K562 (cell line): ENCODE measurements at regions not wholly inside any gene's neighbourhood (a gene's known extent, or its start where the extent isn't known, plus 50 kb on each side); places are given as distances from the start of the nearest gene placed in this dataset.

Source experiments
- ATAC-seq: fragments of 200-7000 bp; cut with Tn5 transposase; 3 replicates; pipeline ENCODE4 v1.9.1; 2020; ENCODE audit warnings: moderate library complexity
- BruUV-seq: library from RNA; stranded (reverse); fragments of 400-500 nt; replicated peaks from 2 replicates; lab custom pipeline; 2021; lab: Mats Ljungman, UMichigan
- CTCF ChIA-PET: fragments of 300-600 bp; formaldehyde crosslinking; extraction: SDS; loops from one replicate; lab custom pipeline; 2021; ENCODE audit warnings: low intra/inter-chr PET ratio; lab: Yijun Ruan, JAX
- POLR2A ChIA-PET: fragments of 300-600, 350-650 bp; sonication (Branson Sonifier 250); formaldehyde crosslinking; extraction: SDS; loops from one replicate; lab custom pipeline; 2021; ENCODE audit warnings: antibody characterized with exemption, inconsistent platforms; lab: Yijun Ruan, JAX
- DNase-seq, 4 experiments: peaks; one replicate each; pipeline versions ENCODE4 v3.0.0 to v3.0.0-alpha.2; 2011 to 2018; ENCODE audit warnings: low spot score in 3 of 4, mixed read lengths in 3 of 4; ENCODE audit errors: extremely low read depth in 1 of 4
- FAIRE-seq: peaks from 2 replicates; lab custom pipeline; 2011; peaks lifted over from hg19 to GRCh38; lab: Jason Lieb, UNC
- H2AFZ ChIP-seq: 2 replicates; pipeline ENCODE4 v1.6.0; 2011; ENCODE audit warnings: low read depth, low read length, control low read depth, inconsistent platforms
- H3K27ac ChIP-seq: fragments of 200-600 bp; 3 replicates; pipeline ENCODE4 v1.8.0; 2011; ENCODE audit warnings: low read depth, mild to moderate bottlenecking, control low read depth, inconsistent platforms, low read length, moderate library complexity, mixed read lengths; ENCODE audit errors: extremely low read depth
- H3K27me3 ChIP-seq, 2 experiments: fragments of 300-600 bp in 1 of 2; 2 replicates in 1 of 2; 3 replicates in 1 of 2; pipeline versions ENCODE4 v1.6.0 to v1.8.0; 2011; ENCODE audit warnings: inconsistent platforms in 2 of 2, low read length in 2 of 2, mild to moderate bottlenecking in 1 of 2, mixed read lengths in 1 of 2, moderate library complexity in 1 of 2; ENCODE audit not compliant: control insufficient read depth in 2 of 2, insufficient read depth in 2 of 2
- H3K36me3 ChIP-seq: fragments of 300-600 bp; 3 replicates; pipeline ENCODE4 v1.8.0; 2011; ENCODE audit warnings: mild to moderate bottlenecking, low read length, inconsistent platforms; ENCODE audit not compliant: control insufficient read depth, insufficient read depth
- H3K4me1 ChIP-seq, 2 experiments: fragments of 200-600 bp in 1 of 2; replicated peaks in 1 of 2; 2 replicates in 1 of 2; 3 replicates in 1 of 2; pipeline versions ENCODE4 v1.5.1 to v1.8.0; 2011; ENCODE audit warnings: inconsistent platforms in 2 of 2, low read length in 2 of 2, mild to moderate bottlenecking in 1 of 2, mixed read lengths in 1 of 2, moderate library complexity in 1 of 2; ENCODE audit not compliant: control insufficient read depth in 2 of 2, insufficient read depth in 2 of 2
- H3K4me2 ChIP-seq: 2 replicates; pipeline ENCODE4 v1.6.1; 2011; ENCODE audit warnings: low read length, control low read depth, inconsistent platforms, mixed read lengths; ENCODE audit not compliant: insufficient read depth
- H3K4me3 ChIP-seq: fragments of 200-600 bp; sonication (generic), shearing (Covaris generic); 2 replicates; pipeline ENCODE4 v1.5.1; 2016; ENCODE audit warnings: control low read depth, inconsistent platforms
- H3K79me2 ChIP-seq: fragments of 200-600 bp; 3 replicates; pipeline ENCODE4 v1.8.0; 2011; ENCODE audit warnings: low read length, inconsistent platforms; ENCODE audit not compliant: control insufficient read depth, insufficient read depth
- H3K9ac ChIP-seq, 2 experiments: 2 replicates each; pipeline versions ENCODE4 v1.6.0 to v1.6.1; 2011; ENCODE audit warnings: low read depth in 2 of 2, low read length in 2 of 2, control low read depth in 1 of 2, inconsistent platforms in 1 of 2, mild to moderate bottlenecking in 1 of 2, mixed read lengths in 1 of 2; ENCODE audit not compliant: insufficient read depth in 1 of 2
- H3K9me1 ChIP-seq: one replicate; pipeline ENCODE4 v1.6.0; 2011; ENCODE audit warnings: inconsistent platforms, mild to moderate bottlenecking, low read length, moderate library complexity; ENCODE audit not compliant: control insufficient read depth, insufficient read depth
- H3K9me3 ChIP-seq: replicated peaks from 2 replicates; pipeline ENCODE4 v1.5.1; 2011; ENCODE audit warnings: low read depth, low read length, inconsistent platforms; ENCODE audit not compliant: control insufficient read depth, insufficient read depth
- H4K20me1 ChIP-seq: replicated peaks from 2 replicates; pipeline ENCODE4 v1.6.1; 2011; ENCODE audit warnings: low read length, inconsistent platforms, mixed read lengths; ENCODE audit not compliant: control insufficient read depth, insufficient read depth
- C11orf30 ChIP-seq: fragments of 450-650 bp; IDR thresholded peaks from 2 replicates; pipeline ENCODE4 v1.6.1; 2016; ENCODE audit warnings: low read depth, mild to moderate bottlenecking
- L3MBTL2 ChIP-seq: fragments of 450-650 bp; IDR thresholded peaks from 2 replicates; pipeline ENCODE4 v1.6.1; 2016; ENCODE audit warnings: mild to moderate bottlenecking, moderate library complexity
- MCM2 ChIP-seq: fragments of 450-650 bp; IDR thresholded peaks from 2 replicates; pipeline ENCODE4 v1.6.1; 2017; ENCODE audit warnings: low read depth, mild to moderate bottlenecking
- NFE2L1 ChIP-seq: fragments of 450-650 bp; IDR thresholded peaks from 2 replicates; pipeline ENCODE4 v1.6.1; 2016; ENCODE audit warnings: missing genetic modification characterization, low read depth, mild to moderate bottlenecking, missing compliant biosample characterization, moderate library complexity, borderline replicate concordance
- POLR2H ChIP-seq: IDR thresholded peaks from 2 replicates; pipeline ENCODE4 v1.6.1; 2016; ENCODE audit warnings: missing genetic modification characterization, low read depth, mild to moderate bottlenecking, control low read depth, missing compliant biosample characterization, moderate library complexity
- SNIP1 ChIP-seq: fragments of 450-650 bp; IDR thresholded peaks from 2 replicates; pipeline ENCODE4 v1.7.1; 2017; ENCODE audit warnings: low read depth, mild to moderate bottlenecking
- TAF9B ChIP-seq: fragments of 450-650 bp; IDR thresholded peaks from 2 replicates; pipeline ENCODE4 v1.6.1; 2018; ENCODE audit warnings: mild to moderate bottlenecking; ENCODE audit not compliant: partially characterized antibody
- TEAD1 ChIP-seq, 2 experiments: fragments of 450-650 bp in 1 of 2; sonication (generic) in 1 of 2; formaldehyde crosslinking; IDR thresholded peaks; 2 replicates each; pipeline versions ENCODE4 v1.4.0 to v1.8.0; 2020 to 2022; ENCODE audit warnings: mild to moderate bottlenecking in 2 of 2, missing genetic modification reagents in 1 of 2
- U2AF1 ChIP-seq: fragments of 200-400 bp; formaldehyde crosslinking; optimal IDR thresholded peaks from 2 replicates; pipeline ENCODE3; 2017; ENCODE audit warnings: mild to moderate bottlenecking, low read depth, low read length, moderate library complexity
- ZBTB17 ChIP-seq: fragments of 450-650 bp; formaldehyde crosslinking; IDR thresholded peaks from 2 replicates; pipeline ENCODE4 v1.4.0; 2020; ENCODE audit warnings: mild to moderate bottlenecking
- ZNF140 ChIP-seq: fragments of 250-450 bp; sonication (Bioruptor Pico); IDR thresholded peaks from 2 replicates; pipeline ENCODE4 v1.8.0; 2021; ENCODE audit warnings: moderate library complexity, mild to moderate bottlenecking, inconsistent platforms
- ZNF146 ChIP-seq: IDR thresholded peaks from one replicate; pipeline ENCODE4 v1.6.1; 2018; ENCODE audit warnings: missing compliant biosample characterization; ENCODE audit not compliant: unreplicated experiment
- ZNF239 ChIP-seq: fragments of 250-450 bp; sonication (Bioruptor Pico); IDR thresholded peaks from 2 replicates; pipeline ENCODE4 v1.4.0; 2020; ENCODE audit warnings: mild to moderate bottlenecking
- ZNF253 ChIP-seq: fragments of 250-450 bp; sonication (Bioruptor Pico); conservative IDR thresholded peaks from 2 replicates; pipeline ENCODE4 v1.6.1; 2021; ENCODE audit warnings: mild to moderate bottlenecking
- ZNF586 ChIP-seq: fragments of 450-650 bp; formaldehyde crosslinking; conservative IDR thresholded peaks from 2 replicates; pipeline ENCODE4 v1.4.0; 2020; ENCODE audit warnings: mild to moderate bottlenecking, moderate library complexity
- ZNF717 ChIP-seq: fragments of 250-450 bp; sonication (Bioruptor Pico); IDR thresholded peaks from 2 replicates; pipeline ENCODE4 v1.5.0; 2021
- ZNF785 ChIP-seq: fragments of 250-450 bp; sonication (Bioruptor Pico); IDR thresholded peaks from 2 replicates; pipeline ENCODE4 v1.4.0; 2020; ENCODE audit warnings: mild to moderate bottlenecking
- WGBS: fragments of 100-300 bp; shearing (Covaris generic); methylation state at CpG from one replicate; pipeline ENCODE4 v1.1.6; 2016; ENCODE audit warnings: low coverage, mixed read lengths; ENCODE audit not compliant: insufficient coverage; ENCODE audit errors: missing lambda C conversion rate; 5-methylcytosine and 5-hydroxymethylcytosine counted together
- in situ Hi-C: fragments of 300-500 bp; cut with MboI; formaldehyde crosslinking; loops from 4 replicates; pipeline ENCODE4 v1.15.0; 2018; ENCODE audit warnings: inconsistent platforms, mixed read lengths
- intact Hi-C: fragments of 100-400 bp; cut with micrococcal nuclease; formaldehyde crosslinking; loops from 2 replicates; pipeline ENCODE4 v1.14.2; 2022
- TF ChIP-seq, protein P1 (sequence below): fragments of 450-650 bp; formaldehyde crosslinking; IDR thresholded peaks from 2 replicates; pipeline ENCODE4 v1.4.0; 2022; ENCODE audit warnings: mild to moderate bottlenecking, moderate library complexity
- TF ChIP-seq, protein P2 (sequence below): fragments of 250-450 bp; sonication (Bioruptor Pico); IDR thresholded peaks from 2 replicates; pipeline ENCODE4 v1.5.0; 2020; ENCODE audit warnings: mild to moderate bottlenecking
- TF ChIP-seq, protein P3 (sequence below): fragments of 250-450 bp; sonication (Bioruptor Pico); IDR thresholded peaks from 2 replicates; pipeline ENCODE4 v1.8.0; 2021; ENCODE audit warnings: borderline replicate concordance, mild to moderate bottlenecking, moderate library complexity; ENCODE audit not compliant: poor library complexity, severe bottlenecking
- TF ChIP-seq, protein P4 (sequence below): fragments of 450-650 bp; conservative IDR thresholded peaks from 2 replicates; pipeline ENCODE4 v1.6.1; 2016; ENCODE audit warnings: missing genetic modification characterization, low read depth, mild to moderate bottlenecking, missing compliant biosample characterization, moderate library complexity

DNA sequence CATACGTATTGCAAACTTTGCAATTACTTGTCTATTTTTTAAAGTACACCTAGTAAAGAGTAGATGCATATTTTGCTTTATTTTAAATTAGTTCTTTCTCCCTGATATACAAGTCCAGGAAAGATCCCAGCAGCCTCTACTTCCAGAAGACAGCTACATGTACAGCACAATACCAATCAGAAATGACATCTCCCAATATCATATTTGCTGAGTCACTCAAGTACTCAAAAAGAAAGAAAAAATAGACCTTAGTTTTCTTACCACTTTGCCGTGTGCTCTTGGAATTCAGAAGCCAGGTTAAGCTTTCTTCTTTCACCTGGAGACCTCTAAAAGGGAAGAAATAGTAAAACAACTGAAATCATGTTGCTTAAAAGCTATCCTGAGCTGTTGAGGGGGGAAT, 412.6 kb upstream of the RUNX1 start:
- no peaks in the 10 kb centered on the region for H3K9me3 ChIP-seq
- no TSS peak for BruUV-seq
- peak overlapping the region; percentile 7; the same call in 1 of the 2 replicates for H3K4me2 ChIP-seq
- in situ Hi-C loops (no loop called here), intact Hi-C loops (loop anchor here (1.0 kb wide), 1 partner anchor 48 kb away; no protein-coding TSS in a partner anchor)
- no peaks in the 10 kb centered on the region for H4K20me1 ChIP-seq
- no peaks in the 10 kb centered on the region for H3K27me3 ChIP-seq
- peak overlapping the region; percentile 48; the same call in 1 of the 3 replicates for H3K27ac ChIP-seq
- 13% methylated on average over 2 of the region's 2 CpGs for WGBS
- FAIRE-seq (peak; percentile 67), ATAC-seq (peak; percentile 71), DNase-seq (peak in 2 of 4 experiments; percentile 33 to 47)
- no peak overlapping the region for H3K4me3 ChIP-seq
- ChIA-PET CTCF (no interaction called here), POLR2A (interaction anchor here (1.1 kb wide), 1 partner anchor 20 kb away, joined by 3 read pairs; no protein-coding TSS in a partner anchor)
- H3K36me3 ChIP-seq: no peaks in the 10 kb centered on the region
- H3K9ac ChIP-seq: no peak overlapping the region
- H3K9me1 ChIP-seq: no peaks in the 10 kb centered on the region
- no peaks in the 10 kb centered on the region for H3K79me2 ChIP-seq
- H3K4me1 ChIP-seq: peaks cover 0 to 6% of the 10 kb centered on the region in 2 experiments; a peak in 2 of 5 replicates
- H2AFZ ChIP-seq: peak overlapping the region; percentile 81
- TF ChIP-seq, protein P1, sequence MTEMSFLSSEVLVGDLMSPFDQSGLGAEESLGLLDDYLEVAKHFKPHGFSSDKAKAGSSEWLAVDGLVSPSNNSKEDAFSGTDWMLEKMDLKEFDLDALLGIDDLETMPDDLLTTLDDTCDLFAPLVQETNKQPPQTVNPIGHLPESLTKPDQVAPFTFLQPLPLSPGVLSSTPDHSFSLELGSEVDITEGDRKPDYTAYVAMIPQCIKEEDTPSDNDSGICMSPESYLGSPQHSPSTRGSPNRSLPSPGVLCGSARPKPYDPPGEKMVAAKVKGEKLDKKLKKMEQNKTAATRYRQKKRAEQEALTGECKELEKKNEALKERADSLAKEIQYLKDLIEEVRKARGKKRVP: 0 out of 2 replicates have a peak, but pooled peaks have one; percentile 7
- TF ChIP-seq, protein P2, sequence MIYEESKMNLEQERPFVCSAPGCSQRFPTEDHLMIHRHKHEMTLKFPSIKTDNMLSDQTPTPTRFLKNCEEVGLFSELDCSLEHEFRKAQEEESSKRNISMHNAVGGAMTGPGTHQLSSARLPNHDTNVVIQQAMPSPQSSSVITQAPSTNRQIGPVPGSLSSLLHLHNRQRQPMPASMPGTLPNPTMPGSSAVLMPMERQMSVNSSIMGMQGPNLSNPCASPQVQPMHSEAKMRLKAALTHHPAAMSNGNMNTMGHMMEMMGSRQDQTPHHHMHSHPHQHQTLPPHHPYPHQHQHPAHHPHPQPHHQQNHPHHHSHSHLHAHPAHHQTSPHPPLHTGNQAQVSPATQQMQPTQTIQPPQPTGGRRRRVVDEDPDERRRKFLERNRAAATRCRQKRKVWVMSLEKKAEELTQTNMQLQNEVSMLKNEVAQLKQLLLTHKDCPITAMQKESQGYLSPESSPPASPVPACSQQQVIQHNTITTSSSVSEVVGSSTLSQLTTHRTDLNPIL (CRISPR knock-in tag): no peak
- TF ChIP-seq NFE2L1 (peak; percentile 99), MCM2 (no peak), ZNF146 (CRISPR knock-in tag) (no peak), ZNF239 (0 out of 2 replicates have a peak, but pooled peaks have one; percentile 7), ZNF586 (CRISPR knock-in tag) (no peak), TAF9B (no peak), POLR2H (tag) (peak; percentile 21; the same call in 1 of the 2 replicates), L3MBTL2 (0 out of 2 replicates have a peak, but pooled peaks have one; percentile 30), ZNF253 (no peak), U2AF1 (no peak), ZNF140 (CRISPR knock-in tag) (no peak), ZNF717 (no peak), ZNF785 (CRISPR knock-in tag) (no peak), C11orf30 (peak; percentile 96), ZBTB17 (no peak), SNIP1 (no peak), TEAD1 (CRISPR knock-in tag; IDR thresholded peaks at IDR 0.05) (peak in 1 of 2 experiments; percentile 7; a peak in 1 of 4 replicates)
- TF ChIP-seq, protein P3, sequence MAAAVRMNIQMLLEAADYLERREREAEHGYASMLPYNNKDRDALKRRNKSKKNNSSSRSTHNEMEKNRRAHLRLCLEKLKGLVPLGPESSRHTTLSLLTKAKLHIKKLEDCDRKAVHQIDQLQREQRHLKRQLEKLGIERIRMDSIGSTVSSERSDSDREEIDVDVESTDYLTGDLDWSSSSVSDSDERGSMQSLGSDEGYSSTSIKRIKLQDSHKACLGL (CRISPR knock-in tag): no peak
- TF ChIP-seq, protein P4, sequence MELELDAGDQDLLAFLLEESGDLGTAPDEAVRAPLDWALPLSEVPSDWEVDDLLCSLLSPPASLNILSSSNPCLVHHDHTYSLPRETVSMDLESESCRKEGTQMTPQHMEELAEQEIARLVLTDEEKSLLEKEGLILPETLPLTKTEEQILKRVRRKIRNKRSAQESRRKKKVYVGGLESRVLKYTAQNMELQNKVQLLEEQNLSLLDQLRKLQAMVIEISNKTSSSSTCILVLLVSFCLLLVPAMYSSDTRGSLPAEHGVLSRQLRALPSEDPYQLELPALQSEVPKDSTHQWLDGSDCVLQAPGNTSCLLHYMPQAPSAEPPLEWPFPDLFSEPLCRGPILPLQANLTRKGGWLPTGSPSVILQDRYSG (tag): no peak
